Activated CD8-positive, alpha-beta T cell treated with anti-CD3 and anti-CD28 coated beads, Interleukin-2, amount 10 ng/mL, durations not matched to agents 7 days and 5 days (primary cell): ENCODE measurements at regions not wholly inside any gene's neighbourhood (a gene's known extent, or its start where the extent isn't known, plus 50 kb on each side); places are given as distances from the start of the nearest gene placed in this dataset.

ENCODE experiments used
- ATAC-seq: fragments of 150-1000 bp; cut with Tn5 transposase; one replicate; pipeline ENCODE4 v1.10.0; 2021; ENCODE audit warnings: moderate library complexity
- CTCF ChIA-PET: fragments of 350-600 bp; sonication (Branson Sonifier 250); formaldehyde crosslinking; loops from one replicate; lab custom pipeline; 2021; ENCODE audit warnings: antibody characterized with exemption; lab: Charles Lee
- POLR2A ChIA-PET: fragments of 350-600 bp; sonication (Branson Sonifier 250); formaldehyde crosslinking; loops from one replicate; lab custom pipeline; 2021; ENCODE audit warnings: antibody characterized with exemption; lab: Charles Lee
- DNase-seq: peaks from one replicate; pipeline ENCODE4 v3.0.0-alpha.2; 2020
- H3K27ac Mint-ChIP-seq: one replicate; pipeline ENCODE4 v1.8.0; 2021; ENCODE audit warnings: mild to moderate bottlenecking, mixed read lengths
- H3K27me3 Mint-ChIP-seq: one replicate; pipeline ENCODE4 v1.8.0; 2021; ENCODE audit warnings: low read depth, mixed read lengths
- H3K36me3 Mint-ChIP-seq: one replicate; pipeline ENCODE4 v1.8.0; 2021; ENCODE audit warnings: low read depth, mixed read lengths
- H3K4me1 Mint-ChIP-seq: one replicate; pipeline ENCODE4 v1.8.0; 2021; ENCODE audit warnings: low read depth, mixed read lengths
- H3K4me3 Mint-ChIP-seq: one replicate; pipeline ENCODE4 v1.8.0; 2021; ENCODE audit warnings: mild to moderate bottlenecking, mixed read lengths
- H3K9me3 Mint-ChIP-seq: one replicate; pipeline ENCODE4 v1.8.0; 2022; ENCODE audit warnings: mixed read lengths; ENCODE audit not compliant: insufficient read depth

GRCh38 chr4:178958725-178959440 lies 1516.6 kb upstream of the AGA start:
- DNase-seq (no peak), ATAC-seq (no peak)
- CTCF ChIA-PET: no interaction called here
- Mint-ChIP-seq H3K27me3 (no peaks in the 10 kb centered on the region), H3K4me3 (no peak overlapping the region), H3K4me1 (no peaks in the 10 kb centered on the region), H3K36me3 (no peaks in the 10 kb centered on the region), H3K27ac (no peak overlapping the region), H3K9me3 (peaks cover 11% of the 10 kb centered on the region)
- POLR2A ChIA-PET: no interaction called here

GRCh38 chr4:178963446-178964045 lies 1521.3 kb upstream of the AGA start:
- H3K9me3 Mint-ChIP-seq: no peaks in the 10 kb centered on the region
- no peaks in the 10 kb centered on the region for H3K36me3 Mint-ChIP-seq
- H3K4me3 Mint-ChIP-seq: no peak overlapping the region
- H3K27ac Mint-ChIP-seq: no peak overlapping the region
- no peaks in the 10 kb centered on the region for H3K27me3 Mint-ChIP-seq
- POLR2A ChIA-PET: no interaction called here
- CTCF ChIA-PET: no interaction called here
- no peak for DNase-seq
- no peaks in the 10 kb centered on the region for H3K4me1 Mint-ChIP-seq
- no peak for ATAC-seq

- ATAC-seq (no peak), DNase-seq (no peak)
- no peaks in the 10 kb centered on the region for H3K27me3 Mint-ChIP-seq
- H3K4me3 Mint-ChIP-seq: no peak overlapping the region
- POLR2A ChIA-PET: no interaction called here
- H3K27ac Mint-ChIP-seq: no peak overlapping the region
- CTCF ChIA-PET: no interaction called here
- H3K9me3 Mint-ChIP-seq: peaks cover 6% of the 10 kb centered on the region
- no peaks in the 10 kb centered on the region for H3K36me3 Mint-ChIP-seq
- no peaks in the 10 kb centered on the region for H3K4me1 Mint-ChIP-seq
Measured at GRCh38 chr4:178966644-178967043, 1524.4 kb upstream of the AGA start.

- Mint-ChIP-seq H3K9me3 (peaks cover 6% of the 10 kb centered on the region), H3K4me3 (no peak overlapping the region), H3K27me3 (no peaks in the 10 kb centered on the region), H3K27ac (no peak overlapping the region), H3K36me3 (no peaks in the 10 kb centered on the region), H3K4me1 (no peaks in the 10 kb centered on the region)
- ATAC-seq (no peak), DNase-seq (no peak)
- ChIA-PET CTCF (no interaction called here), POLR2A (no interaction called here)
Measured at GRCh38 chr4:178970433-178971140, 1528.3 kb upstream of the AGA start.

GRCh38 chr4:178976861-178977260 lies 1534.6 kb upstream of the AGA start:
- ATAC-seq (no peak), DNase-seq (no peak)
- Mint-ChIP-seq H3K36me3 (no peaks in the 10 kb centered on the region), H3K4me1 (no peaks in the 10 kb centered on the region), H3K4me3 (no peak overlapping the region), H3K27ac (no peak overlapping the region), H3K27me3 (no peaks in the 10 kb centered on the region), H3K9me3 (no peaks in the 10 kb centered on the region)
- POLR2A ChIA-PET: no interaction called here
- CTCF ChIA-PET: no interaction called here

- no peaks in the 10 kb centered on the region for H3K27me3 Mint-ChIP-seq
- no peak overlapping the region for H3K4me3 Mint-ChIP-seq
- H3K9me3 Mint-ChIP-seq: no peaks in the 10 kb centered on the region
- no peaks in the 10 kb centered on the region for H3K4me1 Mint-ChIP-seq
- no peaks in the 10 kb centered on the region for H3K36me3 Mint-ChIP-seq
- no peak overlapping the region for H3K27ac Mint-ChIP-seq
- ATAC-seq (no peak), DNase-seq (no peak)
- POLR2A ChIA-PET: no interaction called here
- CTCF ChIA-PET: no interaction called here
Measured at GRCh38 chr4:178993306-178993705, 1551.1 kb upstream of the AGA start.

- Mint-ChIP-seq H3K27ac (no peak overlapping the region), H3K27me3 (no peaks in the 10 kb centered on the region), H3K4me1 (no peaks in the 10 kb centered on the region), H3K4me3 (no peak overlapping the region), H3K9me3 (peaks cover 4% of the 10 kb centered on the region), H3K36me3 (no peaks in the 10 kb centered on the region)
- DNase-seq (no peak), ATAC-seq (no peak)
- POLR2A ChIA-PET: no interaction called here
- CTCF ChIA-PET: no interaction called here
Measured at GRCh38 chr4:179001918-179002317, 1559.7 kb upstream of the AGA start.

GRCh38 chr4:179007755-179008154 lies 1565.5 kb upstream of the AGA start:
- no peak overlapping the region for H3K4me3 Mint-ChIP-seq
- no peaks in the 10 kb centered on the region for H3K36me3 Mint-ChIP-seq
- DNase-seq: no peak
- POLR2A ChIA-PET: no interaction called here
- ATAC-seq: no peak
- H3K9me3 Mint-ChIP-seq: peaks cover 4% of the 10 kb centered on the region
- CTCF ChIA-PET: no interaction called here
- H3K27ac Mint-ChIP-seq: no peak overlapping the region
- no peaks in the 10 kb centered on the region for H3K4me1 Mint-ChIP-seq
- H3K27me3 Mint-ChIP-seq: no peaks in the 10 kb centered on the region

- no peak for ATAC-seq
Measured at GRCh38 chr4:179017581-179017980, 1575.3 kb upstream of the AGA start.

GRCh38 chr4:179027569-179027968 lies 1585.3 kb upstream of the AGA start:
- no peak overlapping the region for H3K4me3 Mint-ChIP-seq
- H3K9me3 Mint-ChIP-seq: peaks cover 9% of the 10 kb centered on the region
- no peaks in the 10 kb centered on the region for H3K27me3 Mint-ChIP-seq
- no peak overlapping the region for H3K27ac Mint-ChIP-seq
- CTCF ChIA-PET: no interaction called here
- ATAC-seq (no peak), DNase-seq (no peak)
- H3K4me1 Mint-ChIP-seq: no peaks in the 10 kb centered on the region
- POLR2A ChIA-PET: no interaction called here
- no peaks in the 10 kb centered on the region for H3K36me3 Mint-ChIP-seq

More at GRCh38 chr4:179017581-179017980, 1575.3 kb upstream of the AGA start:
- peaks cover 18% of the 10 kb centered on the region for H3K9me3 Mint-ChIP-seq
- POLR2A ChIA-PET: no interaction called here
- no peaks in the 10 kb centered on the region for H3K27me3 Mint-ChIP-seq
- no peak for DNase-seq
- H3K27ac Mint-ChIP-seq: no peak overlapping the region
- no peak overlapping the region for H3K4me3 Mint-ChIP-seq
- H3K4me1 Mint-ChIP-seq: no peaks in the 10 kb centered on the region
- CTCF ChIA-PET: no interaction called here
- no peaks in the 10 kb centered on the region for H3K36me3 Mint-ChIP-seq

- Mint-ChIP-seq H3K27ac (no peak overlapping the region), H3K4me3 (no peak overlapping the region), H3K27me3 (no peaks in the 10 kb centered on the region), H3K4me1 (no peaks in the 10 kb centered on the region), H3K36me3 (no peaks in the 10 kb centered on the region), H3K9me3 (peaks cover 11% of the 10 kb centered on the region)
- ChIA-PET CTCF (no interaction called here), POLR2A (no interaction called here)
- DNase-seq (no peak), ATAC-seq (no peak)
Measured at GRCh38 chr4:179028321-179028720, 1586.1 kb upstream of the AGA start.

GRCh38 chr4:179029683-179030082 lies 1587.4 kb upstream of the AGA start:
- no peak overlapping the region for H3K27ac Mint-ChIP-seq
- H3K36me3 Mint-ChIP-seq: no peaks in the 10 kb centered on the region
- no peaks in the 10 kb centered on the region for H3K27me3 Mint-ChIP-seq
- no peaks in the 10 kb centered on the region for H3K4me1 Mint-ChIP-seq
- POLR2A ChIA-PET: no interaction called here
- H3K4me3 Mint-ChIP-seq: no peak overlapping the region
- no peak for ATAC-seq
- no peak for DNase-seq
- peaks cover 15% of the 10 kb centered on the region for H3K9me3 Mint-ChIP-seq
- CTCF ChIA-PET: no interaction called here
